OCI-LY1 (cell line): ENCODE measurements at regions not wholly inside any gene's neighbourhood (a gene's known extent, or its start where the extent isn't known, plus 50 kb on each side); places are given as distances from the start of the nearest gene placed in this dataset.
"Not testable (repeated sequence)": the region's sequence is repeated elsewhere in the genome, so short reads cannot be mapped to it uniquely, and the experiment has no call there.

Source experiments
- H2AFZ ChIP-seq: fragments of 200-600 bp; sonication (generic), shearing (Covaris generic); 2 replicates; pipeline ENCODE4 v1.6.0; 2014; ENCODE audit warnings: antibody characterized with exemption, mild to moderate bottlenecking, low read length
- H3F3A ChIP-seq: fragments of 200-600 bp; sonication (generic), shearing (Covaris generic); 2 replicates; pipeline ENCODE4 v1.6.0; 2014; ENCODE audit warnings: mild to moderate bottlenecking, antibody characterized with exemption, low read length, moderate library complexity; ENCODE audit not compliant: insufficient read depth
- H3K27ac ChIP-seq: fragments of 200-600 bp; sonication (generic); 2 replicates; pipeline ENCODE4 v1.5.1; 2014; ENCODE audit warnings: low read length, mixed run types, mild to moderate bottlenecking, low read depth; ENCODE audit not compliant: poor library complexity, severe bottlenecking
- H3K27me3 ChIP-seq: fragments of 200-600 bp; sonication (generic); 2 replicates; pipeline ENCODE4 v1.6.0; 2014; ENCODE audit warnings: antibody characterized with exemption, mild to moderate bottlenecking, low read length, moderate library complexity; ENCODE audit not compliant: insufficient read depth
- H3K36me3 ChIP-seq: fragments of 200-600 bp; sonication (generic); 2 replicates; pipeline ENCODE4 v1.6.1; 2014; ENCODE audit warnings: mild to moderate bottlenecking, antibody characterized with exemption, low read length, moderate library complexity, mixed read lengths; ENCODE audit not compliant: insufficient read depth
- H3K4me1 ChIP-seq: fragments of 200-600 bp; sonication (generic); 2 replicates; pipeline ENCODE4 v1.5.1; 2014; ENCODE audit warnings: mild to moderate bottlenecking, low read length, moderate library complexity; ENCODE audit not compliant: insufficient read depth, severe bottlenecking
- H3K4me2 ChIP-seq: fragments of 200-600 bp; sonication (generic), shearing (Covaris generic); 2 replicates; pipeline ENCODE4 v1.6.1; 2014; ENCODE audit warnings: low read length
- H3K4me3 ChIP-seq: fragments of 200-600 bp; sonication (generic); 2 replicates; pipeline ENCODE4 v1.5.1; 2014; ENCODE audit warnings: low read length, low read depth, mild to moderate bottlenecking, mixed read lengths; ENCODE audit not compliant: poor library complexity, severe bottlenecking
- H3K79me2 ChIP-seq: fragments of 200-600 bp; shearing (Covaris generic); 2 replicates; pipeline ENCODE4 v1.6.1; 2016; ENCODE audit warnings: mixed run types, low read length, mixed read lengths; ENCODE audit not compliant: insufficient read depth
- H3K9ac ChIP-seq: fragments of 200-600 bp; sonication (generic), shearing (Covaris generic); 2 replicates; pipeline ENCODE4 v1.6.1; 2014; ENCODE audit warnings: mild to moderate bottlenecking, low read length, mixed read lengths
- H3K9me2 ChIP-seq: fragments of 200-600 bp; sonication (generic), shearing (Covaris generic); 2 replicates; pipeline ENCODE4 v1.6.1; 2014; ENCODE audit warnings: low read depth, mild to moderate bottlenecking, low read length, mixed read lengths
- H3K9me3 ChIP-seq: fragments of 200-600 bp; shearing (Covaris generic); 2 replicates; pipeline ENCODE4 v1.6.1; 2014; ENCODE audit warnings: low read length, mixed read lengths
- H4K20me1 ChIP-seq: fragments of 200-600 bp; sonication (generic), shearing (Covaris generic); 2 replicates; pipeline ENCODE4 v1.6.0; 2016; ENCODE audit warnings: mild to moderate bottlenecking, low read length; ENCODE audit not compliant: insufficient read depth
- CTCF ChIP-seq: fragments of 200-600 bp; sonication (generic), shearing (Covaris generic); IDR thresholded peaks from 2 replicates; pipeline ENCODE4 v1.5.1; 2017; ENCODE audit warnings: mild to moderate bottlenecking, antibody characterized with exemption, low read length, moderate library complexity, mixed read lengths
- EZH2 ChIP-seq: fragments of 200-600 bp; sonication (generic), shearing (Covaris generic); IDR thresholded peaks from 2 replicates; pipeline ENCODE4 v1.8.0; 2017; ENCODE audit warnings: borderline replicate concordance, mixed run types, mild to moderate bottlenecking, antibody characterized with exemption, low read length, moderate library complexity, mixed read lengths

- no peak overlapping the region for H2AFZ ChIP-seq
- TF ChIP-seq EZH2: no peak
- TF ChIP-seq CTCF: no peak
- H3K36me3 ChIP-seq: no peaks in the 10 kb centered on the region
- no peaks in the 10 kb centered on the region for H3K9me2 ChIP-seq
- H3K79me2 ChIP-seq: no peaks in the 10 kb centered on the region
- no peaks in the 10 kb centered on the region for H3F3A ChIP-seq
- H4K20me1 ChIP-seq: no peaks in the 10 kb centered on the region
- no peaks in the 10 kb centered on the region for H3K4me1 ChIP-seq
- H3K27me3 ChIP-seq: no peaks in the 10 kb centered on the region; the same call in 1 of the 2 replicates
- H3K4me3 ChIP-seq: no peak overlapping the region
- H3K9me3 ChIP-seq: peaks cover 6% of the 10 kb centered on the region; the same call in 1 of the 2 replicates
- no peak overlapping the region for H3K4me2 ChIP-seq
- H3K27ac ChIP-seq: no peak overlapping the region
- no peak overlapping the region for H3K9ac ChIP-seq
Observed at GRCh38 chr2:61645911-61646310, 107.8 kb upstream of the XPO1 start.

- not testable (repeated sequence) for H3K9me2 ChIP-seq, H3K36me3 ChIP-seq, H3K4me2 ChIP-seq, H4K20me1 ChIP-seq, H3K9ac ChIP-seq, H3K27ac ChIP-seq, H3K4me3 ChIP-seq, H2AFZ ChIP-seq, H3K27me3 ChIP-seq, H3F3A ChIP-seq, H3K9me3 ChIP-seq, H3K79me2 ChIP-seq
- H3K4me1 ChIP-seq: peaks cover 16% of the 10 kb centered on the region
Observed at GRCh38 chr2:61643153-61643552, 105.0 kb upstream of the XPO1 start.

- H3K79me2 ChIP-seq: no peaks in the 10 kb centered on the region
- peaks cover 16% of the 10 kb centered on the region for H3K4me1 ChIP-seq
- TF ChIP-seq EZH2: no peak
- TF ChIP-seq CTCF: no peak
- H3K27ac ChIP-seq: peak overlapping the region; percentile 30
- no peaks in the 10 kb centered on the region for H3K9me3 ChIP-seq
- H4K20me1 ChIP-seq: no peaks in the 10 kb centered on the region
- H3K4me3 ChIP-seq: no peak overlapping the region
- H3K36me3 ChIP-seq: no peaks in the 10 kb centered on the region
- H3K4me2 ChIP-seq: 0 out of 2 replicates have a peak overlapping the region, but pooled peaks have one; percentile 21
- H3K9ac ChIP-seq: no peak overlapping the region
- no peaks in the 10 kb centered on the region for H3K27me3 ChIP-seq
- H2AFZ ChIP-seq: no peak overlapping the region
- no peaks in the 10 kb centered on the region for H3F3A ChIP-seq
- H3K9me2 ChIP-seq: no peaks in the 10 kb centered on the region
Observed at GRCh38 chr2:61640406-61640805, 102.2 kb upstream of the XPO1 start.

- Histone ChIP-seq H3K27me3 (no peaks in the 10 kb centered on the region), H3K9me3 (no peaks in the 10 kb centered on the region), H3K79me2 (no peaks in the 10 kb centered on the region), H3K4me1 (peaks cover 16% of the 10 kb centered on the region), H4K20me1 (no peaks in the 10 kb centered on the region), H3K4me2 (peak overlapping the region; percentile 21), H3K9ac (no peak overlapping the region), H3K9me2 (no peaks in the 10 kb centered on the region), H3K4me3 (peak overlapping the region; percentile 19), H3F3A (no peaks in the 10 kb centered on the region), H3K36me3 (no peaks in the 10 kb centered on the region), H2AFZ (peak overlapping the region; percentile 83; the same call in 1 of the 2 replicates), H3K27ac (peak overlapping the region; percentile 30)
- TF ChIP-seq CTCF (no peak), EZH2 (no peak)
Observed at GRCh38 chr2:61639721-61640120, 101.6 kb upstream of the XPO1 start.
